ENCODE measurements at regions not wholly inside any gene's neighbourhood (a gene's known extent, or its start where the extent isn't known, plus 50 kb on each side); places are given as distances from the start of the nearest gene placed in this dataset.
"Not testable (repeated sequence)": the region's sequence is repeated elsewhere in the genome, so short reads cannot be mapped to it uniquely, and the experiment has no call there.

DNA sequence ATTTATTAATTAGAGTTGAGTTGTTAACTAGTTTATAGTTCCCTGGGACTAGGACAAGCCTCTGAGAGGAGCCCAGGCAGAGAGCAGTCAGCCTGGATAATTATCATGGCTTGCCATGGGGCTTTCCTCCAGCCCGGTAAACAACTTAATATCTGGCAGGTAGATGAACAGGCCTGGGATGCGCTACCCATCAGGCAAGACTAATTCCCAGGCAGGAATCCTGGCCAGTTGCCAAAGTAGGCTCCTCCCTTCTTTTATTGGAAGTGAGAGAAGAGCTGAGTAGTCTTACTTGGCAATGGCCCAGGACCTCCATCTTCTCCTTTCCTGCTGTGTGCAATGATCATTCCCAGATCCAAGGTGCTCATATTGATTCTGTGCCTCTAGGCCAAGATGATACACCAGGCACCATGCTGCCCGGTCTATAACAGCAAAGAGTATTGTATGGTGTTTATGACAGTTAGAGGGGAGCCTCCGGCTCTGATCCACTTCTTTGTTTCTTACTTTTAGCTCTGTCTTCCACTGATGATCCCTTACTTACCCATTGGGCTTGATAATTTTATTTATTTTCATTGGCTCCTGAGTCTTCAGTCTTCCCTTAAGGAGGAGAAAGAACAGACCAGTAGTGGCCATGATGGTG, 408.7 kb downstream of the REEP3 start:
- no peak for DNase-seq

DNA sequence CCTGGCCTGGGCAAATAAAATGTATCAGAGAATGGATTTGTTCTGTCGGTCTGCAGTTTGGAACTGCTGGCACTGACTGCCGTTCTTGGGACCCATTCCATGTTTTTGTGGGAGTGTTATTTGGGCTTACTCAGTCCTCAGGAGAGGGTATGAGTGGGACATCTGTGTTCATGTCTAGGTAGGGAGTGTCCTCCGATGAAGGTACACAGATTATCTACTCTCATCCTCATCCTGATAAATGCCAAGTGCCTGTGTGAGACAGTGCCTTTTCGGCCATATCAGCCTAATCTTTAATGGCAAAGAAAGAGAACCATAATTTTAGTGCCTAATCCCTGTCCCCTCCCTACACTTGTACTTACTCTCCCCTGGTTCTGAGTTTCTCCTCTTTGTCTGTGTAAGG, 409.4 kb downstream of the REEP3 start:
- DNase-seq, result no peak

DNA sequence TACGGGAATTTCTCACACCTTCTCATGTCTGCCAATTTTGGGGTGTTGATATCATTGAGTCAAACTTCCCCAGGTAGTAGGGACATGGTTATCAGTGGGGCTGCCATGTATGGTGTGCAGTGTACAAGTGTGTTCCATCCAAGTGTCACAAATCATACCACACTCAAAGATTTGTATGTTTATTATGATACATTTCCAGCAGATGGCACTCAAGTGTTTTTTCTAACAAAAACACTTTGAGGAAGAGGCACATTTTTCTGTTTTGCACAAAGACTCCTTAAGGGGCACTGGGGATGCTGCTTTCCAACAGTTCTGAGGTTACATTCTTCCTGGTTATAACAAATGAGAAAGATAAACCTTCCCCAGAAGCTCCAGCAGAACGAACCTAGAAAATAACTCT, 414.5 kb downstream of the REEP3 start:
- no peak for DNase-seq

DNA sequence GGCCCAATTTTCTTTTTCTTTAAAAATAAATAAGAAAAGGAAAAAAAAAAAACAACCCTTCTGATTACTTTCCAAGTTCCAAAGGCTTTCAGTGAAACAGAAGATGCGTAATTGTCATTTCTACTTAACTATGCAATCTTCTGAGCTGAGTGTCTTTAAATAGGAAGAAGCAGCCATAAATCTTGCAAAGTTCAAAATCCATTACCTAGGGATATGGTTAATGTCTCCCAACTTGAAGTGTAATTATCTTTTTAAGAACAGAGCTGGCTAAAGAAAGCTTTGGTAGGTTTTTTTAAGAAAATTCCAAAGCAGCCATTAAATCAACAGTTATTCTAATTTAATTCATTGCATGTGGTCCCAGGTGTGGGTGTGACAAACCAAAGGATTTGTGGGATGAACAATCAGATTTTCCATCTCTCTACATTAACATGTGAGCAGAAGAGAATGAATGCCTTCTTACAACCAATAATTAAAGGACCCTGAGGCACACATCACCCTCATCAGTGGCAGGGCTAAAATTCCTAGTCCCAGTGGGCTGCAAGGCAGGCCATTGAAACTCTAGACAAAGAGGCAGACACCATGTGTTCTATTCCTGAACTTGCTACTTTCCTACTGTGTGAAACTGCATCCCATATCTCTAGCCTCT, 419.2 kb downstream of the REEP3 start:
- no peak for DNase-seq

DNA sequence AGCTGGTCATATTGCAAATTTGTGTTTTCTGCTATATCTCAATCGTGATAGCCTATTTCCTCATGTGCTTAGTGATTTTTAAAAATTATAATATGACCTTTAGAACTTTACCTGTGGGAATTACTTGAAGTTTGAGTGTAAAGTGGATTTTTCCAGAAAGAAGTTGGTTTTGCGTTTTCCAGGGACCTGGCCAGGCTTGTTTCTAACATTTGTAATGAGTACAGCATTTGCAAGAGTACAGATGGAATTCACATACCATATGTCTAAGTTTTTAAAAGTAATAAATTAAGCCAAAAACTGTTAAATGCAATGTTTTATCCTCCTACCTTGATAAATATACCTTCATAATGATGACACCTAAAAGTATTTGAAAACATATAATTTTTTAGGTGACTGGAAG, 443.2 kb downstream of the REEP3 start:
- no peak for DNase-seq

DNA sequence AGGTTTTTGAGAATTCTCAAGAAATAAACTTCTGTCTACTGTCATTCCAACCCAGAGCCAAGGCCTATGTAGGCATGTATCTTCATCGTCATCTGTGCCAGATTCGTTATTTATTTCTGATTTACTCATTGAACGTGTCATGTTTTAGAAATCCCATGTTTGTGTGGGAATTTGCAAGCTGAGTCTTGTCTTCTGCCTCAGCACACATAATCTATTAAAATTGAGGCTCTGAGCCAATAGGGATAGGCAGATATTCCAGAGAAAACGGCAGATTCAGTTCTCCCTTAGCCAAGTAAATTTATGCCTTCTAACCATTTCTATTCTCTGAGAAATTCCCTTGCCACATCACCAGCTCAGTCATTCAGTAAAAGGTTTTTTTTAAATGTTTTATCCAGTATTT, 444.6 kb downstream of the REEP3 start:
- DNase-seq, result no peak

DNA sequence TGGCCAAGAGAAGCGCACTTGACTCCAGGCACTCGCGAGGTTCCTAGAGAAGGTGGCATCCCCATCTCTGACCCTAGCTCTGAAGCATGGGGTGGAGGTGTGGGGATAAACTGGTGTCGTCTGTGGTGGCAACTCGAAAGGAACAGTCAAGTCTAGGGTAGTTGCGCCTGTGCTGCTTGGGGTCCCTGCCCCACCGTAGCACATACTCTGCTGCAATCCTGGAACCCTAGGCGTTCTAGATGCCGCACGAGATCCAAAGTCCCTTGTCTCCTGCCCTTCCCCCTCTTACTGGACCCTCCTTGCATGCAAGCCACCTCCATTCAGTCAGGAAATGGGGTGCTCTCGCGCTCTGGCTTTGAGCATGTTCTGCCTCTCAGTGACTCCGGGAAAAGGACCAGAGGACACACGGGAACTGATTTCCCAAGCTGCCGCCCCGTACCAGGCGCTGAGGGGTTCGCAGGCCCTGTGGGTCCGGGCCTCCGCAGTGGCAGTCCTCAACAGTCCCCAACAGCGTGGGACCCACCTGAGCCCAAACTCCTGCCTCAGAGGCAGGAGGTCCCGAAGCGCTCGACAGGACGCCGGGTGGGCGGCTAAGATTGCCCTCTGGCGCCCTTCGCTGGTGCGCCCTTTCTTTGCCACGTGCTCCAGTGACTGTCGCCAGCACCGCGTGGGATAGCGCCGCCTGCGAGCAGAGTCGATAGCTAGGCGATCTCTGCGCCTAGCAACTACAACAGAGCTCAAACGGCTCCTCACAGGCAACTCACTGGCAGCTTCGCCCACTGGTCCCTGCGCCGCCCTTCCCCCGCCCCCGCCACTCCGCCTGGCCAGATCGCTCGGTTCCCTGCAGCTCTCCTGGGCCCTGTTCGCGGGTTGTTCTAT, 452.0 kb downstream of the REEP3 start:
- no peak for DNase-seq

DNA sequence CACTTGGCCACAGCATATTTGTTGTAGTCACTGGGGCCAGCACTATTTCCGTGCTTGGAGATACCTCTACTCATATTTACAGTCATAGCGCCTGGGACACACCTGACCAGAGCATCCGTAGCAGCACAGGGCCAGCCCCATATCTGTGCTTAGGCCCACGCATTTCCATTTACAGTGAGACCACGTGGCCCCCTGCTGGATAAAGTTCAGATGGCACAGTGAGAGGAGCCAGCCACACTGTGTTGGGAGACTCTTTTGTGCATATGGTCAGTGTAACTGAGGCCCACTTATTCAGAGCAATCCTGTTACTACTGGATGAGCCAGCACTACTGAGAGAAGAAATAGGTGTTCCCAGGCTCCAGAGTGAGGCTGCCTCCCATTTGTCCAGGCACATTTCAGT, 455.3 kb downstream of the REEP3 start:
- DNase-seq, result peak; percentile 17

DNA sequence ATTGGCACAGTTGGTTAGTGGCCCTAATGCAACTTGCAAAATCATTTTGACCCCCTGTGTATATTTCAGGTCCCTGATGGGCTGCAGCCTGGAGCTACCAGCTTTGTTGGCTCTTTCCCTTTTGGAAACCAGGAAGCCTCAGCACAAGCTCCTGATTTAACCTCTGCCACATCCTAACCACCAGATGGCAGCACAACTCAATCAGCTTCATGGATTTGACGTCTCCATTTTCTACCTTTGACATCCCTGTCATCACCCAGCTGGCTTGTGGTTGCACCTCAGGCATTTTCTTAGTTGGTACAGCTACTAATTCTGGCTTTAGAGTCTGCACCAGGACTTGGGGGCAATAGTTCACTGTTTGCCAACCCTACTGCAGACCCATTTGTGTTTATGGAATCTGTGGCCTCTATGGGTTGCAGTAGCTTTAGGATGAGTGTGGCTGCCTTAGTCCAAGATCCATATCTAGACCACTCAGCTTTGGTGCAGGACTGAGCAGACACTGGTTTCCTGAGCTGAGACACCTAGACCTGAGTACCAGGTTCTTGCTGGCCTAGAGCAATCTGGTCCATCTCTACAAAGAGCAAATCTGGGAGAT, 456.2 kb downstream of the REEP3 start:
- DNase-seq, result no peak

DNA sequence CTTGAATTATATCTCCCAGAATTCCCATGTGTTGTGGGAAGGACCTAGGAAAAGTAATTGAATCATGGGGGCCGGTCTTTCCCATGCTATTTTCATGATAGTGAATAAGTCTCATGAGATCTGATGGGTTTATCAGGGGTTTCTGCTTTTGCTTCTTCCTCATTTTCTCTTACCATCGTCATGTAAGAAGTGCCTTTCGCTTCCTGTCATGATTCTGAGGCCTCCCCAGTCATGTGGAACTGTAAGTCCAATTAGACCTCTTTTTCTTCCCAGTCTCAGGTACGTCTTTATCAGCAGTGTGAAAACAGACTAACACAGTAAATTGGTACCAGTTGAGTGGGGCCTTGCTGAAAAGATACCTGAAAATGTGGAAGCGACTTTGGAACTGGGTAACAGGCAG, 459.7 kb downstream of the REEP3 start:
- not testable (repeated sequence) for DNase-seq

DNA sequence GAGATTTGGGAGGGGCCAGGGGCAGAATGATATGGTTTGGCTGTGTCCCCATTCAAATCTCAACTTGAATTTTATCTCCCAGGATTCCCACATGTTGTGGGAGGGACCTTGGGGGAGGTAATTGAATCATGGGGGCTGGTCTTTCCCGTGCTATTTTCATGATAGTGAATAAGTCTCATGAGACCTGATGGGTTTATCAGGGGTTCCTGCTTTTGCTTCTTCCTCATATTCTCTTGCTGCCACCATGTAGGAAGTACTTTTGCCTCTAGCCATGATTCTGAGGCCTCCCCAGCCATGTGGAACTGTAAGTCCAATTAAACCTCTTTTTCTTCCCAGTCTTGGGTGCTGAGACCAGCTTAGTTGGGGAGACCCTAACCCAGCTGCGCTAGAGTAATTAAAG, 462.9 kb downstream of the REEP3 start:
- not testable (repeated sequence) for DNase-seq

DNA sequence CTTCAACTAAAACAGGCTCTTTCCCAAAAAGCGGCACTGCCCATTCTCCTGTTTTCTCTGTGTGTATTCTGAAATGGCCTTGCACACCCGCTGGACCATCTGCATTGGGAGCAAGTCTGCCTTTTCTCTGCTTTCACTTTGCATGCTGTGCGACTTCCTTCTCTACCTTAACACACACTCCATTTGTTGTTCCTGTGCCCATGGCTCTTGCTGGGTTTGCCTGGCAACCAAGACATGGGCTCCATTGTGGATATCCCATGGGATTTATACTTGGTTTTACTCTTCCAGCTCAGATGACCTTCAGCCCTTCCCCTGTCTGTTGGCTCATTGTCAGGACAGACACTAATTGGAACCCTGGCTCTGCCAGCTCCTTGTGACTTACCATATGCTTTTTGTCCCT, 465.3 kb downstream of the REEP3 start:
- no peak for DNase-seq

DNA sequence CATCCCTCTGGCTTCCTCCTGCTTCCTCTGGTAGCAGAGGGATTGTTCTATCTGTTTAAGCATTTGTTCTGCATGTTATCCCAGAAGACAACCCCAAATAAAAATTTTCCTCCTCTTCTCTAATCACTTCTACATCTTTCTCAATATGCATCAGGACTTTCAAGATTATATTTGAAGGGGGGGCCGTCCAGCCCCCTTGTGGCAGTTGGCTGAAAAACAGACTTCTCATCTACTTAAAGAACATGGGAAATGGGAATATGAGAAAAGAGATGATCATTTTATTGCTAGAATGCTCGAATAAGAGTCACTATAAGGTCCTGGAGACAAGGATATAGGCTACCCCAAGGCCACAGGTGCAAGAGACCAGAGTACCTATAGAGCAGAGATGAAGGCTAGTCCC, 466.0 kb downstream of the REEP3 start:
- DNase-seq, result no peak

DNA sequence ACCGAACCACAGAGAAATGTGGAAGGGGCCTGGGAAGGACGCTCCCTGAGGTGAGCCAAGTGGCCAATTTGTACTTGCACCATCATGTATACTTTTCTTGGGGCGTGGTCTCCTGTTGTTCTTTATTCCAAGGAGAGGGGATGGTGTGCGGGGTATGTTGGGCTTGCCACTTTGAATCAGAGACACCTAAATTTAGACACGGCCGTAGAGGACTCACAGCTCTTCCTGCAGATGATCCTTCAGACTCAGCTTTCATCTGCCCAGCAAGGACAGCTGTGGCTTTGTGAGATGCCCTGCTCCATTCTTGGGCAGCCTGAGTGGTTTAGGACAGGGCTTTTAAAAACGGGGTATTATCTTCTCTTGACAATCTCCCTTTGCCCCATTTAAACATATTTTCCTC, 473.2 kb downstream of the REEP3 start:
- DNase-seq, result no peak

DNA sequence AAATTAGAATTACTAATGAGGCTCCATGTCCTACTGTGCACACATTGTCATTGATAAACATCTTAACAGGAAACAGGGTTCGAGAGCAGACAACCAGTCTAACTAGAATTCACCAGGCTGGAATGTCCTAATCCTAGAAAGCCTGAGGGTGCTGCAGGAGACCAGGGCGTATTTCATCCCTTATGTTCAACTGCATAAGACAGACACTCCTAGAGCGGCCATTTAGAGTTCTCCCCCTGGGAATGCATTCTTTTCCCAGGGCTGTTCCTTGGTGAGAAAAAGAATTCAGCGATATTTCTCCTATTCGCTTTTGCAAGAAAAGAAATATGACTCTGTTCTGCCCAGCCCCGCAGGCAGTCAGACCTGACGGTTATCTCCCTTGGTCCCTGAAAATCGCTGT, 486.0 kb downstream of the REEP3 start:
- no peak for DNase-seq

DNA sequence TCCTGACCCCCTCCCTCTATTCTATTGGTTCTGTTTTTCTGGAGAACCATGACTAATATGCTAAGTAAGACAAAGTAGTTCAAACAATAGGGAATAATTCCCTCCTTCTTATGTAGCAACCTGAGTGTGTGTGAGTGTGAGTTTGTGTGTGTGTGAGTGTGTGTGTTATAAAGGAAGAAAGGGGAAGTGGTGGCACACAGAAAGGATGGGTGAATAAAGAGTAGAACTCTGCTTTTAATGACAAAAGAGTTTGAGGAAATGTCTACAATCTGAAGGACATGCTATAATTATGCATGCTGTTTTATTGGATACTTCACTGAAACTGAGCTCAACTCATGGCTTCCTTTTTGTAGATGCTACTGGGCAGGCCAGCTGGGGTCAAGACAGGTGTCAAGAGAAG, 489.5 kb downstream of the REEP3 start:
- DNase-seq, result no peak

DNA sequence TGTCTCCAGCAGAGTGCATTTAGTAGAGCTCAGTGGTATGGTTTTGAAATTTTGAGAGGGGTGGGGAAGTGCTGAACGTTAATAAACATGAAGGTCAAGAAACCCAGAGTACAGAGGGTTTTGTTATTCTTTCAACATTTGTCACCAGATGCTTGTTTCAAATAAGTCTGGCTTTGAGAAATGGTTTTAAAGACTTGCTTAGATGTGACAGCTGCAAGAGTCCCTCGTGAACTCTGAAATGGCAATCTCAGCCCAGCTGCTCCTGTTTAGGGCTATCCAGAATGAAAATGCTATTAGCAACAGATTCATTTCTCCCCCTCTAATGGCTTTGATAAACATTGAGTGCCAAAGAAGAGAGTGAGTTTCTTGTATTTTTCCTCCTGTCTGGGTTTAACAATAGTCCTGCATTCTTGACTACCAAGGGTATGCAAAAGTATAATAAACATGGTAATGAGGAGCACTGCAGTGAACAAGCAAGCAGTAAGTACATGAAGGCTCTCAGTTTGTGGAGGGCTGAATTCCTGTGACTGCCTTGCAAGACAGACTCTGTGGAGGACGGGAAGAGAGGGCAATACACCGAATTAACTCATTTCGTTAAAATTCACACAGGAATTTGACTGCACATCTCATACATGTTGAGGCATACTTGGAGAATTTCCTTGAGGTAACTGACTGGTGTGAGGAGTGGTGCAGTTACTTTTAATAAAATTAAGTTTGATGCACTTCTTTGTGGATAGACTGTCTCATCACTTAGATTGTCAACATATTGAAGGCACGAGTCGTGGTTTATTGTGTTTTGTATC, 490.9 kb downstream of the REEP3 start:
- DNase-seq, result no peak

DNA sequence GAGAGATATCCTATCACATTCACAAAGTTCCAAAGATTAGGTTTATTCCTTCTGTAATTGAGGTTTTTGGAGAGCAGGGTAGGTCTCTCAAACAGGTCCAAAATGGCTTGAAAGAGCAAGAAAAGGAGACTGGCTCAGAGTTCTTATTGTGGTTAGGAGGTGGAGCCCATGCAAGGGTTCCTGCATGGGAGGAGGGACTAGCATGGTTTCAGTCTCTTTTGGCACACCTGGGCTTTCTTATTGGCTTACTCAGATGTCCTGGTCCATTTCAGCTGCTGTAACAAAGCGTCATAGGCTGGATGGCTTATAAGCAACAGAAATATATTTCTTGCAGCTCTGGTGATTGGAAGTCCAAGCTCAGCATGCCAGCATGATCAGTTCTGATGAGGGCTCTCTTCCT, 493.1 kb downstream of the REEP3 start:
- no peak for DNase-seq

DNA sequence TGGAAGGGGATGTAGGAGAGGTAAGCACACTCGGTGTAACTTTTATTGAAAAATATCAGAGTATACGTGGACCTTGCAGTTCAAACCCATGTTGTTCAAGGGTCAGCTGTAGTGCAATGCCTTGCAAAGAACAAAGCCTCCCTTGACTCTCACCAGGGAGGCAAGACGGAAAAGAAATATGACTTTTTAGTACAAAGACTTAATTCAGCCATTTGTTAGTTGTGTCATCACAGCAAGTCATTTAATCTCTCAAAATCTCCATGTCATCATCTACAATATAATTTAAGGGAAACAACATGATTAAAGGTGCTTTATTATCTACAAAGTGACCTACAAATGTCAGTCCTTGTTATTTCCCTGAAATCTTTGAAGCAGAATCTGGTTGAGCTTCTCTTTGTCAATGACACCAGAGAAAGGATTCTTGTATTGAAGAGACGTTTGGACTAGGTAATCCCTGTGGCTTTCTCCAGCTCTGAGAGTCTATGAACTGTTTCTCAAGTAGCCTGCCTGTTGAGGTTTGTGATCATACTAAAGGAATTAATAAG, 502.8 kb downstream of the REEP3 start:
- DNase-seq, result no peak

DNA sequence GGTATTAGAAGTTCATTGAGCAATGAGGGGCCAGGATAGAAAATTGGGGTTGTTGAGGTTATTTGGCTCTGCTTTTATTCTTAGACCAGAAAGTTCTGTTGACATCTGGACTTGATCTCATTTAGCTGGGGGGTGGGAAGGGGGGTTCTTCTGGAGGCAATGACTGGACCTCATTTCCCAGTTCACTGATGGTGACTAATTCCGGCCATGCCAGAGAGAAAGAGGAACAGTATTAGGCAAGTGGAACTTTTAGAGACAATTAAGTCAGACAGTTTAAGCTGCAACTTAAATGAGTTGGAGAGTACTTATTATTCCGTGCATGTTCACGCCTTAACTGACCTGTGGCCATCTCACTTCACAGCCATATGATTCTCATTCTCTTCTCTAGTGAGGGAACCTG, 512.5 kb downstream of the REEP3 start:
- no peak for DNase-seq

DNA sequence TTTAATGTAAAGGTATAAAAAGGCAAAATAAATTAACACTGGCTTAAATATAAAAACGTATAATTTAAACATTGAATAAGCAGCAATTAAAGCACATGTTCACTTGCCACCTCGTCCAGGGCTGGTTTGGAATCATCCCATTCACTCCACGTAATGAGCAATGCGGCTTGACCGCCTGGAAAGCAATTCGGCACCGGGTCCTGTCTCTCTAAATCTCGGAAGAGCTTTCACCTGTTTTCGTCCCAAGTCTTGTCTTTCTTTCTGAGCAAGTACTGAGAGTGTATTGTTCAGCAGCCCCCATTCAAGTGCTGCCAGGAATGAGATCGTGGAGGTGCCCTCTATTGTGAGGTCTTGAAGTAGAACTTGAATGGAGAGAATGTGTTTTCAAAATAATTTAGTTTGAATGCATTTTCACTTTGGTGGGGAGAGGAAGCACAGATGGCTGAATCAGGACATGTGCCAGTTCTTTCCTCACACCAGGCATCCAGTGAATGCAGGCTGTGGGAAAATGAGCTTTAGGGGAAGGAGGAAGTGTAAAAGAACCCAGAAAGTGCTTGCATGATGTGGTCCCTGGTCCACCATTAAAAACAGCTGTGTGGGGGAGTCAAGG, 515.2 kb downstream of the REEP3 start:
- no peak for DNase-seq

DNA sequence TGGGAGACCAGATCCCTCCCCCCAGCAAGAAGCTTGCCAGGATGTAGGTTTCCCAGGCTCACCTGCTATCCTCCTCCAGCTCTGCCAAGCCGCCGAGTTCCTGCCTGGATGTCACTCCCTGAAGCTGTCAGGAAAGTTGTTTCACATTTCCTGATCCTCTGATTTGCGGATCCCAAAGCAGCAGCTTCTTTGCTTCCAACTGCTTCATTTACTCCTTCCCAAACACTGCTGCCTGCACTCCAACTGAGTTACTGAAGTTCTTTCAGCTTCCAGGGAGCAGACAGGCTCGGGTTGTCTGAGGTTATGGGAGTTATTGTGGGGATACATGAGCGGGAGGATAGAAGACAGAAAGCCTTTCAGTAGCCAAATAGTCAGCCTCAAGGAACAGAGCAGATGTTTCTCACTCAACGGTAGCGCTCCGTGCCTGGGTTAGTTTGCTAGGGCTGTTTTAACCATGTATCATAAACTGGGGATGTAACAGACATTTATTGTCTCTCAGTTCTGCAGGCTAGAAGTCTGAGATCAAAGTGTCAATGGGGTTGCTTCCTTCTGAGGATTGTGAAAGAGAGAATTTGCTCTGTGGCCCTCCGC, 516.0 kb downstream of the REEP3 start:
- DNase-seq, result no peak

All from stimulated activated CD4-positive, alpha-beta T cell treated with anti-CD3 and anti-CD28 coated beads, Interleukin-12 subunit alpha, Interleukin-12 subunit beta, amount 100 ng/mL, for 4 hours (primary cell).